K562 (cell line): ENCODE measurements at regions not wholly inside any gene's neighbourhood (a gene's known extent, or its start where the extent isn't known, plus 50 kb on each side); places are given as distances from the start of the nearest gene placed in this dataset.

Experiments
- ATAC-seq: fragments of 200-7000 bp; cut with Tn5 transposase; 3 replicates; pipeline ENCODE4 v1.9.1; 2020; ENCODE audit warnings: moderate library complexity
- BruUV-seq: library from RNA; stranded (reverse); fragments of 400-500 nt; replicated peaks from 2 replicates; lab custom pipeline; 2021; lab: Mats Ljungman, UMichigan
- CTCF ChIA-PET: fragments of 300-600 bp; formaldehyde crosslinking; extraction: SDS; loops from one replicate; lab custom pipeline; 2021; ENCODE audit warnings: low intra/inter-chr PET ratio; lab: Yijun Ruan, JAX
- POLR2A ChIA-PET: fragments of 300-600, 350-650 bp; sonication (Branson Sonifier 250); formaldehyde crosslinking; extraction: SDS; loops from one replicate; lab custom pipeline; 2021; ENCODE audit warnings: antibody characterized with exemption, inconsistent platforms; lab: Yijun Ruan, JAX
- DNase-seq, 4 experiments: peaks; one replicate each; pipeline versions ENCODE4 v3.0.0 to v3.0.0-alpha.2; 2011 to 2018; ENCODE audit warnings: low spot score in 3 of 4, mixed read lengths in 3 of 4; ENCODE audit errors: extremely low read depth in 1 of 4
- FAIRE-seq: peaks from 2 replicates; lab custom pipeline; 2011; peaks lifted over from hg19 to GRCh38; lab: Jason Lieb, UNC
- H2AFZ ChIP-seq: 2 replicates; pipeline ENCODE4 v1.6.0; 2011; ENCODE audit warnings: low read depth, low read length, control low read depth, inconsistent platforms
- H3K27ac ChIP-seq: fragments of 200-600 bp; 3 replicates; pipeline ENCODE4 v1.8.0; 2011; ENCODE audit warnings: low read depth, mild to moderate bottlenecking, control low read depth, inconsistent platforms, low read length, moderate library complexity, mixed read lengths; ENCODE audit errors: extremely low read depth
- H3K27me3 ChIP-seq, 2 experiments: fragments of 300-600 bp in 1 of 2; 2 replicates in 1 of 2; 3 replicates in 1 of 2; pipeline versions ENCODE4 v1.6.0 to v1.8.0; 2011; ENCODE audit warnings: inconsistent platforms in 2 of 2, low read length in 2 of 2, mild to moderate bottlenecking in 1 of 2, mixed read lengths in 1 of 2, moderate library complexity in 1 of 2; ENCODE audit not compliant: control insufficient read depth in 2 of 2, insufficient read depth in 2 of 2
- H3K36me3 ChIP-seq: fragments of 300-600 bp; 3 replicates; pipeline ENCODE4 v1.8.0; 2011; ENCODE audit warnings: mild to moderate bottlenecking, low read length, inconsistent platforms; ENCODE audit not compliant: control insufficient read depth, insufficient read depth
- H3K4me1 ChIP-seq, 2 experiments: fragments of 200-600 bp in 1 of 2; replicated peaks in 1 of 2; 2 replicates in 1 of 2; 3 replicates in 1 of 2; pipeline versions ENCODE4 v1.5.1 to v1.8.0; 2011; ENCODE audit warnings: inconsistent platforms in 2 of 2, low read length in 2 of 2, mild to moderate bottlenecking in 1 of 2, mixed read lengths in 1 of 2, moderate library complexity in 1 of 2; ENCODE audit not compliant: control insufficient read depth in 2 of 2, insufficient read depth in 2 of 2
- H3K4me2 ChIP-seq: 2 replicates; pipeline ENCODE4 v1.6.1; 2011; ENCODE audit warnings: low read length, control low read depth, inconsistent platforms, mixed read lengths; ENCODE audit not compliant: insufficient read depth
- H3K4me3 ChIP-seq: fragments of 200-600 bp; sonication (generic), shearing (Covaris generic); 2 replicates; pipeline ENCODE4 v1.5.1; 2016; ENCODE audit warnings: control low read depth, inconsistent platforms
- H3K79me2 ChIP-seq: fragments of 200-600 bp; 3 replicates; pipeline ENCODE4 v1.8.0; 2011; ENCODE audit warnings: low read length, inconsistent platforms; ENCODE audit not compliant: control insufficient read depth, insufficient read depth
- H3K9ac ChIP-seq, 2 experiments: 2 replicates each; pipeline versions ENCODE4 v1.6.0 to v1.6.1; 2011; ENCODE audit warnings: low read depth in 2 of 2, low read length in 2 of 2, control low read depth in 1 of 2, inconsistent platforms in 1 of 2, mild to moderate bottlenecking in 1 of 2, mixed read lengths in 1 of 2; ENCODE audit not compliant: insufficient read depth in 1 of 2
- H3K9me1 ChIP-seq: one replicate; pipeline ENCODE4 v1.6.0; 2011; ENCODE audit warnings: inconsistent platforms, mild to moderate bottlenecking, low read length, moderate library complexity; ENCODE audit not compliant: control insufficient read depth, insufficient read depth
- H3K9me3 ChIP-seq: replicated peaks from 2 replicates; pipeline ENCODE4 v1.5.1; 2011; ENCODE audit warnings: low read depth, low read length, inconsistent platforms; ENCODE audit not compliant: control insufficient read depth, insufficient read depth
- H4K20me1 ChIP-seq: replicated peaks from 2 replicates; pipeline ENCODE4 v1.6.1; 2011; ENCODE audit warnings: low read length, inconsistent platforms, mixed read lengths; ENCODE audit not compliant: control insufficient read depth, insufficient read depth
- BACH1 ChIP-seq: fragments of 200-800 bp; sonication (Bioruptor generic); IDR thresholded peaks from 2 replicates; pipeline ENCODE4 v1.6.1; 2016; ENCODE audit warnings: missing genetic modification characterization, missing compliant biosample characterization
- BCLAF1 ChIP-seq, 2 experiments: fragments of 450-650 bp in 1 of 2; IDR thresholded peaks; 2 replicates each; pipeline ENCODE4 v1.6.1; 2011 to 2017; ENCODE audit warnings: low read depth in 2 of 2, antibody characterized with exemption in 1 of 2, borderline replicate concordance in 1 of 2, low read length in 1 of 2, mild to moderate bottlenecking in 1 of 2, mixed read lengths in 1 of 2; ENCODE audit not compliant: control insufficient read depth in 1 of 2
- E2F6 ChIP-seq, 2 experiments: IDR thresholded peaks; 2 replicates each; pipeline ENCODE4 v1.6.1; 2011; ENCODE audit warnings: borderline replicate concordance in 1 of 2, control low read depth in 1 of 2, low read depth in 1 of 2, low read length in 1 of 2, mild to moderate bottlenecking in 1 of 2, mixed read lengths in 1 of 2, moderate library complexity in 1 of 2; ENCODE audit not compliant: insufficient read depth in 1 of 2, insufficient read length in 1 of 2, poor library complexity in 1 of 2, severe bottlenecking in 1 of 2; ENCODE audit errors: extremely low read depth in 1 of 2
- FOXP4 ChIP-seq: sonication (generic); formaldehyde crosslinking; IDR thresholded peaks from 2 replicates; pipeline ENCODE4 v1.8.0; 2022; ENCODE audit warnings: mild to moderate bottlenecking, missing genetic modification reagents, borderline replicate concordance
- GABPB2 ChIP-seq: fragments of 250-450 bp; sonication (Bioruptor Pico); conservative IDR thresholded peaks from 2 replicates; pipeline ENCODE4 v1.5.1; 2021; ENCODE audit warnings: mild to moderate bottlenecking
- HNRNPLL ChIP-seq: fragments of 200-400 bp; formaldehyde crosslinking; IDR thresholded peaks from 2 replicates; pipeline ENCODE4 v1.6.1; 2017; ENCODE audit warnings: low read length, low read depth, mild to moderate bottlenecking; ENCODE audit not compliant: poor library complexity, severe bottlenecking
- MTF1 ChIP-seq: fragments of 250-450 bp; sonication (Bioruptor Pico); IDR thresholded peaks from 2 replicates; pipeline ENCODE4 v1.9.0; 2021; ENCODE audit warnings: moderate library complexity, mild to moderate bottlenecking, inconsistent platforms, borderline replicate concordance
- PCBP2 ChIP-seq: fragments of 200-400 bp; formaldehyde crosslinking; IDR thresholded peaks from 2 replicates; pipeline ENCODE4 v1.6.1; 2018; ENCODE audit warnings: low read length, low read depth, mild to moderate bottlenecking, moderate library complexity; ENCODE audit not compliant: poor library complexity, severe bottlenecking
- SRSF1 ChIP-seq: fragments of 200-400 bp; formaldehyde crosslinking; IDR thresholded peaks from 2 replicates; pipeline ENCODE4 v1.6.1; 2017; ENCODE audit warnings: mild to moderate bottlenecking, low read depth, low read length, moderate library complexity
- TEAD4 ChIP-seq, 2 experiments: sonication (generic) in 1 of 2; formaldehyde crosslinking in 1 of 2; IDR thresholded peaks; 2 replicates each; pipeline versions ENCODE4 v1.6.1 to v1.8.0; 2012 to 2022; ENCODE audit warnings: borderline replicate concordance in 1 of 2, inconsistent platforms in 1 of 2, low read length in 1 of 2, mild to moderate bottlenecking in 1 of 2, missing genetic modification reagents in 1 of 2
- TFAM ChIP-seq: fragments of 250-450 bp; sonication (Bioruptor Pico); conservative IDR thresholded peaks from 2 replicates; pipeline ENCODE4 v1.5.0; 2021; ENCODE audit warnings: mild to moderate bottlenecking, moderate library complexity
- ZBTB33 ChIP-seq: sonication (generic); formaldehyde crosslinking; IDR thresholded peaks from 2 replicates; pipeline ENCODE4 v1.8.1; 2023; ENCODE audit warnings: mild to moderate bottlenecking, missing genetic modification reagents
- WGBS: fragments of 100-300 bp; shearing (Covaris generic); methylation state at CpG from one replicate; pipeline ENCODE4 v1.1.6; 2016; ENCODE audit warnings: low coverage, mixed read lengths; ENCODE audit not compliant: insufficient coverage; ENCODE audit errors: missing lambda C conversion rate; 5-methylcytosine and 5-hydroxymethylcytosine counted together
- in situ Hi-C: fragments of 300-500 bp; cut with MboI; formaldehyde crosslinking; loops from 4 replicates; pipeline ENCODE4 v1.15.0; 2018; ENCODE audit warnings: inconsistent platforms, mixed read lengths
- intact Hi-C: fragments of 100-400 bp; cut with micrococcal nuclease; formaldehyde crosslinking; loops from 2 replicates; pipeline ENCODE4 v1.14.2; 2022

GRCh38 chr2:43134571-43134889 is 91.9 kb downstream of the ZFP36L2 start:
- H3K79me2 ChIP-seq = no peaks in the 10 kb centered on the region
- no peaks in the 10 kb centered on the region for H3K36me3 ChIP-seq
- in situ Hi-C loops = loop anchor here (10.0 to 25.0 kb wide), 2 partner anchors 297 to 350 kb away; no protein-coding TSS in a partner anchor
- BruUV-seq = no TSS peak
- peaks cover 30 to 40% of the 10 kb centered on the region in 2 experiments; a peak in 4 of 5 replicates for H3K4me1 ChIP-seq
- DNase-seq = no peak
- H3K27me3 ChIP-seq = no peaks in the 10 kb centered on the region
- no peak overlapping the region for H3K4me3 ChIP-seq
- H3K9ac ChIP-seq = peak overlapping the region in 1 of 2 experiments; percentile 56; a peak in 1 of 4 replicates
- WGBS = 66% methylated on average over 4 of the region's 9 CpGs
- H3K27ac ChIP-seq = no peak overlapping the region
- H4K20me1 ChIP-seq = no peaks in the 10 kb centered on the region
- H2AFZ ChIP-seq = no peak overlapping the region
- FAIRE-seq = no peak
- peaks cover 5% of the 10 kb centered on the region for H3K9me1 ChIP-seq
- H3K4me2 ChIP-seq = no peak overlapping the region
- ChIA-PET POLR2A (no interaction called here), CTCF (no interaction called here)
- no peaks in the 10 kb centered on the region for H3K9me3 ChIP-seq
- ATAC-seq = no peak
- intact Hi-C loops = loop anchor here (5.0 kb wide), 1 partner anchor 307 kb away; no protein-coding TSS in a partner anchor
- TF ChIP-seq GABPB2 (CRISPR knock-in tag) (no peak), PCBP2 (no peak), ZBTB33 (CRISPR knock-in tag) (no peak), BCLAF1 (IDR thresholded peaks at IDR 0.05; ENCODE audit: borderline replicate concordance in 1 of 2, control insufficient read depth in 1 of 2, low read depth in 2 of 2, low read length in 1 of 2) (no peak), BACH1 (tag) (no peak), TFAM (no peak), E2F6 (IDR thresholded peaks at IDR 0.05; ENCODE audit: borderline replicate concordance in 1 of 2, extremely low read depth in 1 of 2, insufficient read depth in 1 of 2, insufficient read length in 1 of 2, low read depth in 1 of 2, low read length in 1 of 2, poor library complexity in 1 of 2, severe bottlenecking in 1 of 2) (no peak), SRSF1 (no peak), TEAD4 (IDR thresholded peaks at IDR 0.05; ENCODE audit: low read length) (no peak), TEAD4 (CRISPR knock-in tag; IDR thresholded peaks at IDR 0.05; ENCODE audit: borderline replicate concordance) (no peak), HNRNPLL (no peak), MTF1 (CRISPR knock-in tag) (no peak), FOXP4 (CRISPR knock-in tag) (no peak)
